Mesothelial cell of epicardium (in vitro differentiated cells): ENCODE measurements at regions not wholly inside any gene's neighbourhood (a gene's known extent, or its start where the extent isn't known, plus 50 kb on each side); places are given as distances from the start of the nearest gene placed in this dataset.

Experiments used
- DNase-seq, 2 experiments: peaks; one replicate each; pipeline ENCODE4 v3.0.0; 2021; ENCODE audit warnings: low spot score in 2 of 2; ENCODE audit not compliant: unreplicated experiment in 2 of 2
- H3K27ac Mint-ChIP-seq: 2 replicates; pipeline ENCODE4 v1.8.0; 2021; ENCODE audit warnings: mixed read lengths
- H3K27me3 Mint-ChIP-seq: 2 replicates; pipeline ENCODE4 v1.8.0; 2021; ENCODE audit warnings: low read depth, mixed read lengths
- H3K36me3 Mint-ChIP-seq: 2 replicates; pipeline ENCODE4 v1.8.0; 2021; ENCODE audit warnings: mixed read lengths
- H3K4me1 Mint-ChIP-seq: 2 replicates; pipeline ENCODE4 v1.8.0; 2021; ENCODE audit warnings: mixed read lengths
- H3K4me3 Mint-ChIP-seq: 2 replicates; pipeline ENCODE4 v1.8.0; 2021; ENCODE audit warnings: mild to moderate bottlenecking, moderate library complexity, mixed read lengths
- H3K9me3 Mint-ChIP-seq: 2 replicates; pipeline ENCODE4 v1.8.0; 2021; ENCODE audit warnings: mixed read lengths
- TF ChIP-seq, protein P1 (sequence below): fragments of 200-600 bp; sonication (generic); IDR thresholded peaks from one replicate; pipeline ENCODE4 v1.5.0; 2021; ENCODE audit warnings: antibody characterized with exemption; ENCODE audit not compliant: unreplicated experiment

DNA sequence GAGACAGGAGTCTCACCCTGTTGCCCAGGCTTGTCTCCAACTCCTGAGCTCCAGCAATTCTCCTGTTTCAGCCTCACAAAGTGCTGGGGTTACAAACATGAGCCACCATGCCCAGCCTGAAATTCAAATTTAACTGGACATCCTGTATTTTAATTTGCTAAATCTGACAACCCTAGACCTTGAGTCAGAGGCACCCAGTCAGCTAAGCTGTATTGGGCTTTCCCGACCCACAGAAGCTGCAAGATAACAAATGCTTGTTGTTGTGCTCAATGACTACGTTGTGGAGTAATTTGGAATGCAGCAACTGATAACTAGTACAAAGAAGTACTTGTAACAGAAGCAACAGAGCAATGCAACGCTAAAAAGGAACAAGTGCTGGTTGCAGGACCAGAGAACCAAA, 533.1 kb downstream of the NTRK2 start:
- H3K36me3 Mint-ChIP-seq, result no peaks in the 10 kb centered on the region
- H3K27me3 Mint-ChIP-seq, result no peaks in the 10 kb centered on the region
- TF ChIP-seq, protein P1, sequence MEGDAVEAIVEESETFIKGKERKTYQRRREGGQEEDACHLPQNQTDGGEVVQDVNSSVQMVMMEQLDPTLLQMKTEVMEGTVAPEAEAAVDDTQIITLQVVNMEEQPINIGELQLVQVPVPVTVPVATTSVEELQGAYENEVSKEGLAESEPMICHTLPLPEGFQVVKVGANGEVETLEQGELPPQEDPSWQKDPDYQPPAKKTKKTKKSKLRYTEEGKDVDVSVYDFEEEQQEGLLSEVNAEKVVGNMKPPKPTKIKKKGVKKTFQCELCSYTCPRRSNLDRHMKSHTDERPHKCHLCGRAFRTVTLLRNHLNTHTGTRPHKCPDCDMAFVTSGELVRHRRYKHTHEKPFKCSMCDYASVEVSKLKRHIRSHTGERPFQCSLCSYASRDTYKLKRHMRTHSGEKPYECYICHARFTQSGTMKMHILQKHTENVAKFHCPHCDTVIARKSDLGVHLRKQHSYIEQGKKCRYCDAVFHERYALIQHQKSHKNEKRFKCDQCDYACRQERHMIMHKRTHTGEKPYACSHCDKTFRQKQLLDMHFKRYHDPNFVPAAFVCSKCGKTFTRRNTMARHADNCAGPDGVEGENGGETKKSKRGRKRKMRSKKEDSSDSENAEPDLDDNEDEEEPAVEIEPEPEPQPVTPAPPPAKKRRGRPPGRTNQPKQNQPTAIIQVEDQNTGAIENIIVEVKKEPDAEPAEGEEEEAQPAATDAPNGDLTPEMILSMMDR, result no peak
- peaks cover under 1% of the 10 kb centered on the region for H3K9me3 Mint-ChIP-seq
- no peaks in the 10 kb centered on the region for H3K4me1 Mint-ChIP-seq
- DNase-seq, result no peak
- no peak overlapping the region for H3K4me3 Mint-ChIP-seq
- no peak overlapping the region for H3K27ac Mint-ChIP-seq

DNA sequence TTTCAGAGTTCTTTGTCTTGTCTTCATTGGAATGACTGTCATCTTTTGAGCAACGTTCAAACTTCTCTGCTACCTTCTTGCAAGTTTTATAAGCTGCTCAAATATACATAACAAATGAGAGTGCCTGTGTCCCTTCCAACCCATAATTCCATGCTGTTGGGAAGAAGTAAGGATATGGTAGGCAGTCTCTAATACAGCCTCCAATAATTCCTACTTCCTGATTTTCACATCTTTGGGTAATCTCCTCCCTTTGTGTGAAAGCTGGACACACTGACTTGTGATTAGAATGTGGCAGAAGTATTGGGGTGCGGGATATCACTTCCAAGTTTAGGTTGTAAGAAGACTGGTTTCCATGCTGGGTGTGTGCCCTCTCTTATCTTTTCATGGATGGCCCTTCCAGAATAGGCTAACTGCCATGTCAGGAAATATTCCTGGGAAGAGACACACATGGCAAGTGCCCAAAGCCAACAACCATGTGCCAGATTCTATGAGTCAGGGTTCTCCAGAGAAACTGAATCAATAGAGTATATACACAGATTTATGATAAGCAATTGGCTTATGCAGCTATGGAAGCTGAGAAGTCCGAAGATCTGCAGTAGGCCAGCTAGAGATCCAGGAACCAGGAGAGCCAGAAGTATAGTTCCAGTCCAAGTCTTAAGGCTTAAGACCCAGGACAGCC, 531.3 kb downstream of the NTRK2 start:
- H3K36me3 Mint-ChIP-seq, result no peaks in the 10 kb centered on the region
- TF ChIP-seq, protein P1, result no peak
- DNase-seq, result no peak

DNA sequence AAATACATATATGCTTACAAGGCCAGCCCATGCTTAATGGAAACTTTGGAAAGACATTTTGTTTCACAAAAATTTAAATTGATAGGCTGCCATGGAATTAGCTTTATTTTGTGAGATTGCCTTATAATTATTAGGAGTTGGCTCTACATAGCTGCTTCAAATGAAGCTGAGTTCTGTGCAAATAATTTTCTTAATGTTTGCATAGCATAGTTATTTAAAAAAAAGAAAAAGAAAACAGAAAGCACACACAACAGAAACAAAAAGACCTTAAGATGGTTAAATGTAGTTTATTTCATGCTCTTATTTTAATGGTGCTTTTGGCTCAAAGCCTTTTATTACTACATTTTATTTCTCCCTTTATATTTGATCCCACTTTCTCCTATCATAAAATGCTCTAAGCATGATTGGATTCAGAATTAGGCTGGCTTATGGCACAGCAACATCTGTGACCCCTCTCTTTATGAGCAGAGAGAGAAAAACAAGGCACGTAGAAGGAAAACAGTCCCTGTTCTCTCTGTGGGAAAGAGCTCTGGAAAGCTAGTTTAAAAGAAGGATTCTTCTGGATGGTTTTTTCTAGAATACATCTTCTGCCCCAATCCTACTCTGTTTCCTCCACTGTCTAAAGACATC, 530.5 kb downstream of the NTRK2 start:
- Mint-ChIP-seq H3K4me1 (no peaks in the 10 kb centered on the region), H3K27me3 (no peaks in the 10 kb centered on the region), H3K27ac (no peak overlapping the region), H3K4me3 (no peak overlapping the region), H3K36me3 (peaks cover under 1% of the 10 kb centered on the region), H3K9me3 (peaks cover 1% of the 10 kb centered on the region)
- no peak for DNase-seq
- TF ChIP-seq, protein P1, result no peak

More for the DNA sequence above, 531.3 kb downstream of the NTRK2 start:
- no peaks in the 10 kb centered on the region for H3K9me3 Mint-ChIP-seq
- no peaks in the 10 kb centered on the region for H3K4me1 Mint-ChIP-seq
- no peak overlapping the region for H3K27ac Mint-ChIP-seq
- H3K4me3 Mint-ChIP-seq, result no peak overlapping the region
- H3K27me3 Mint-ChIP-seq, result no peaks in the 10 kb centered on the region

DNA sequence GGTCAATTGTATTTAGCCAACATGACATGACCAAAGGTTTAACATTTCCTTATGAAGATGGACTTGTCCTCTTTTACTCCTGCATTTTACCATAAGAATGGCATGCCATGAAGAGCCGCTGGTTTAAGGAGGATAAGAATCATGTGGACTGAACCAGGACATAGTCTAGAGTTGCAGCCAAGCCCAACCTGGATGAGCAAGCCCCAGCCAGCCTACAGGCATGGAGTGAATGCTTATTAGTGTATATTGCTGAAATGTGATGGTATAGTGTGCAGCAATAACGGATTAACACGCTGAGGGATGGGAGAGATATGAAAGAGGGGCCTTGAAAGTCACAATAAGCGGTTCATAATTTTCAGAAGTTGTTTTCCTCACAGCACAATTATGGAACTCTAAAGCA, 523.2 kb downstream of the NTRK2 start:
- no peak overlapping the region for H3K4me3 Mint-ChIP-seq

DNA sequence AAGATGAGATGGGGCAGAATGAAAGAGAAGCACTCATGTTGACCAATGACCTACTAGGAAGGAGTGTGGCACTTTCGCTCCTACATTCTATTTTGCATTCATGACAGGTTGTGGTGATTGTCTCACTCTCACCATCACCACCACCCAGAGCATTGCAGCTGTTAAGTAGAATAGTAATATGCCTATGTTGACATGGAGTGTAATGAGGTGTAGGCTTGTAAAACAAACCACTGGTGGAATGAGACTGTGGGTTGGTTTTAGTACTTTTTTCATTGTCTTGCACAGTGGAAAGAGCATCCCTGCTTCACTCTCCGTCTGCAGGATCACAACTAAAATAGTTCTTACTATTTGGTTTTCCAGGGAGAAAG, 516.7 kb downstream of the NTRK2 start:
- H3K27me3 Mint-ChIP-seq, result no peaks in the 10 kb centered on the region
- H3K9me3 Mint-ChIP-seq, result no peaks in the 10 kb centered on the region
- DNase-seq, result no peak
- H3K4me3 Mint-ChIP-seq, result no peak overlapping the region
- no peaks in the 10 kb centered on the region for H3K36me3 Mint-ChIP-seq
- no peak overlapping the region for H3K27ac Mint-ChIP-seq
- TF ChIP-seq, protein P1, result no peak
- H3K4me1 Mint-ChIP-seq, result no peaks in the 10 kb centered on the region

More for the DNA sequence above, 523.2 kb downstream of the NTRK2 start:
- H3K4me1 Mint-ChIP-seq, result no peaks in the 10 kb centered on the region
- TF ChIP-seq, protein P1, result no peak
- H3K27ac Mint-ChIP-seq, result no peak overlapping the region
- H3K9me3 Mint-ChIP-seq, result peaks cover 7% of the 10 kb centered on the region
- H3K36me3 Mint-ChIP-seq, result peaks cover 2% of the 10 kb centered on the region
- no peaks in the 10 kb centered on the region for H3K27me3 Mint-ChIP-seq
- DNase-seq, result no peak
